ENCODE measurements at regions not wholly inside any gene's neighbourhood (a gene's known extent, or its start where the extent isn't known, plus 50 kb on each side); places are given as distances from the start of the nearest gene placed in this dataset.

GRCh38 chr6:47970826-47971225 lies 140.2 kb downstream of the PTCHD4 start:
- no peak overlapping the region for H3K27ac ChIP-seq (ENCODE audit: low read depth, low read length)
- DNase-seq (ENCODE audit: low read depth, low spot score), result no peak
- no peak overlapping the region for H3K4me3 ChIP-seq (ENCODE audit: low read depth, low read length)
- CTCF ChIA-PET, result no interaction called here
- no peaks in the 10 kb centered on the region for H3K27me3 ChIP-seq (ENCODE audit: control insufficient read depth, insufficient read depth, low read length)
- TF ChIP-seq, protein P1, sequence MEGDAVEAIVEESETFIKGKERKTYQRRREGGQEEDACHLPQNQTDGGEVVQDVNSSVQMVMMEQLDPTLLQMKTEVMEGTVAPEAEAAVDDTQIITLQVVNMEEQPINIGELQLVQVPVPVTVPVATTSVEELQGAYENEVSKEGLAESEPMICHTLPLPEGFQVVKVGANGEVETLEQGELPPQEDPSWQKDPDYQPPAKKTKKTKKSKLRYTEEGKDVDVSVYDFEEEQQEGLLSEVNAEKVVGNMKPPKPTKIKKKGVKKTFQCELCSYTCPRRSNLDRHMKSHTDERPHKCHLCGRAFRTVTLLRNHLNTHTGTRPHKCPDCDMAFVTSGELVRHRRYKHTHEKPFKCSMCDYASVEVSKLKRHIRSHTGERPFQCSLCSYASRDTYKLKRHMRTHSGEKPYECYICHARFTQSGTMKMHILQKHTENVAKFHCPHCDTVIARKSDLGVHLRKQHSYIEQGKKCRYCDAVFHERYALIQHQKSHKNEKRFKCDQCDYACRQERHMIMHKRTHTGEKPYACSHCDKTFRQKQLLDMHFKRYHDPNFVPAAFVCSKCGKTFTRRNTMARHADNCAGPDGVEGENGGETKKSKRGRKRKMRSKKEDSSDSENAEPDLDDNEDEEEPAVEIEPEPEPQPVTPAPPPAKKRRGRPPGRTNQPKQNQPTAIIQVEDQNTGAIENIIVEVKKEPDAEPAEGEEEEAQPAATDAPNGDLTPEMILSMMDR (IDR thresholded peaks at IDR 0.05; ENCODE audit: low read depth, low read length), result no peak
- POLR2A ChIA-PET, result no interaction called here
- no peaks in the 10 kb centered on the region for H3K9me3 ChIP-seq (ENCODE audit: control insufficient read depth, insufficient read depth, low read length)

- Histone ChIP-seq H3K27ac (ENCODE audit: low read depth, low read length) (no peak overlapping the region), H3K9me3 (ENCODE audit: control insufficient read depth, insufficient read depth, low read length) (no peaks in the 10 kb centered on the region), H3K27me3 (ENCODE audit: control insufficient read depth, insufficient read depth, low read length) (no peaks in the 10 kb centered on the region), H3K4me3 (ENCODE audit: low read depth, low read length) (no peak overlapping the region)
- ChIA-PET POLR2A (no interaction called here), CTCF (no interaction called here)
- DNase-seq (ENCODE audit: low read depth, low spot score), result no peak
- TF ChIP-seq, protein P1 (IDR thresholded peaks at IDR 0.05; ENCODE audit: low read depth, low read length), result no peak
Observed at GRCh38 chr6:47967843-47968242, 143.2 kb downstream of the PTCHD4 start.

DNA sequence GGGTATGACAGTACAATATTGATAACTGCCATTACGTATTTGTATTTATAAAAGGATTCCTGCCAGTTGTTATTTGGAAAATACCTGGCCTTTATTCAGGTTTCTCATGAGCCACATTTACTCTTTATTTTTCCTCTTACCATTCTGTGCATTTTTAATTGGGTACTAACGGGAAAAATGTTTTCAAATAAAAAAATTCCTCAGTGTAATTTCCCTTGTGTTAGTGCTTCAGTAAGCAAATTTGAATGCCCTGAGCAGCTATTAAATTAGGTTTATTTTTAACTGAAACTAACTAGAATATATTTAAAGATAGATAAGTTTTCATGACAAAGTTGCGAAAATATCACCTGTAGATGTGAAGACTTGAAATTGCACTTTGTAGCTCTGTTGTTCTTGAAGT lies 146.0 kb downstream of the PTCHD4 start:
- H3K9me3 ChIP-seq (ENCODE audit: control insufficient read depth, insufficient read depth, low read length), result no peaks in the 10 kb centered on the region
- ChIA-PET CTCF (no interaction called here), POLR2A (no interaction called here)
- TF ChIP-seq, protein P1 (IDR thresholded peaks at IDR 0.05; ENCODE audit: low read depth, low read length), result no peak
- H3K27ac ChIP-seq (ENCODE audit: low read depth, low read length), result no peak overlapping the region
- no peaks in the 10 kb centered on the region for H3K27me3 ChIP-seq (ENCODE audit: control insufficient read depth, insufficient read depth, low read length)
- no peak overlapping the region for H3K4me3 ChIP-seq (ENCODE audit: low read depth, low read length)
- no peak for DNase-seq (ENCODE audit: low read depth, low spot score)

- TF ChIP-seq, protein P1 (IDR thresholded peaks at IDR 0.05; ENCODE audit: low read depth, low read length), result no peak
- ChIA-PET CTCF (no interaction called here), POLR2A (no interaction called here)
- no peaks in the 10 kb centered on the region for H3K9me3 ChIP-seq (ENCODE audit: control insufficient read depth, insufficient read depth, low read length)
- no peaks in the 10 kb centered on the region for H3K27me3 ChIP-seq (ENCODE audit: control insufficient read depth, insufficient read depth, low read length)
- H3K4me3 ChIP-seq (ENCODE audit: low read depth, low read length), result no peak overlapping the region
- no peak for DNase-seq (ENCODE audit: low read depth, low spot score)
- no peak overlapping the region for H3K27ac ChIP-seq (ENCODE audit: low read depth, low read length)
Observed at GRCh38 chr6:47952640-47953039, 158.4 kb downstream of the PTCHD4 start.

DNA sequence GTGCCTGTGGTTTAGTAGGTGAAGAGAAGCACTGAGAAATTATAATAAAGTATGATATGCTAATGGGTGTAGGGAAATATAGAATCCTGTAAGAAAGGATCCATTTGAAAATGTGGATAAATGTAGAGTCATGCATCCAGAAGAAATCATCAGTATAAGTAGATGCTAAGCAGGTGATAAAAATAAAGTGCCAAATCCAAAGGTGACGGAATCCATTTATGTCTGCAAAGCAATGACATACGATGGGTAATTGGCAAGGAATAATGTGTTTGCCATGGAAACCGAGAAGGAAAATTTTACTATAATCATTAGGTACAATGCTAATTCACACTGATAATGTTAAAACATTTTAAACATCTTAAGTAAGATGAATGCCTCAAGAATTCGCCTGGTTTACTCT lies 163.0 kb downstream of the OPN5 start:
- Histone ChIP-seq H3K9me3 (ENCODE audit: control insufficient read depth, insufficient read depth, low read length) (no peaks in the 10 kb centered on the region), H3K27me3 (ENCODE audit: control insufficient read depth, insufficient read depth, low read length) (no peaks in the 10 kb centered on the region), H3K27ac (ENCODE audit: low read depth, low read length) (no peak overlapping the region), H3K4me3 (ENCODE audit: low read depth, low read length) (no peak overlapping the region)
- TF ChIP-seq, protein P1 (IDR thresholded peaks at IDR 0.05; ENCODE audit: low read depth, low read length), result no peak
- DNase-seq (ENCODE audit: low read depth, low spot score), result no peak
- ChIA-PET POLR2A (no interaction called here), CTCF (no interaction called here)

Data from AG04450 (cell line).